ENCODE measurements at regions not wholly inside any gene's neighbourhood (a gene's known extent, or its start where the extent isn't known, plus 50 kb on each side); places are given as distances from the start of the nearest gene placed in this dataset.

- H3K27me3 ChIP-seq (ENCODE audit: control insufficient read depth, insufficient read depth, low read length), result no peaks in the 10 kb centered on the region
- dilution Hi-C loops (cut with HindIII; ENCODE audit: low sequenced_read_pairs, unreplicated experiment), result no loop called here
- H3K4me2 ChIP-seq (ENCODE audit: low read depth, low read length), result no peak overlapping the region
- in situ Hi-C loops (cut with MboI; ENCODE audit: low sequenced_read_pairs), result no loop called here
- ChIA-PET CTCF (no interaction called here), POLR2A (ENCODE audit: unreplicated experiment) (no interaction called here)
- H3K27ac ChIP-seq (ENCODE audit: insufficient read depth, low read length), result no peak overlapping the region
- H2BK5ac ChIP-seq (ENCODE audit: low read depth, low read length, poor library complexity, severe bottlenecking), result no peak overlapping the region
- H3K9me3 ChIP-seq (ENCODE audit: control insufficient read depth, insufficient read depth, low read length), result peaks cover 2% of the 10 kb centered on the region; the same call in 1 of the 2 replicates
- peaks cover 4% of the 10 kb centered on the region for H3K4me1 ChIP-seq (ENCODE audit: control insufficient read depth, insufficient read depth, low read length)
- H3K79me1 ChIP-seq (ENCODE audit: low read depth in 1 of 2, low read length in 2 of 2), result no peaks in the 10 kb centered on the region
- ATAC-seq (ENCODE audit: low read depth) (no peak; the same call in 1 of the 2 replicates), DNase-seq (peak; percentile 36)
- no peak overlapping the region for H3K18ac ChIP-seq (ENCODE audit: low read depth, low read length)
- no TSS peak for BruUV-seq (replicated peaks)
- no peak overlapping the region for H3K23ac ChIP-seq (ENCODE audit: low read depth, low read length)
- H2AK5ac ChIP-seq (ENCODE audit: low read depth, low read length), result no peak overlapping the region
- no peak overlapping the region for H3K56ac ChIP-seq (ENCODE audit: extremely low read depth, insufficient read depth, low read length)
- no peak overlapping the region for H4K5ac ChIP-seq (ENCODE audit: low read depth, low read length)
- H2BK15ac ChIP-seq (ENCODE audit: low read depth, low read length), result no peak overlapping the region
- no peaks in the 10 kb centered on the region for H3K36me3 ChIP-seq (ENCODE audit: control insufficient read depth, insufficient read depth, low read length)
- H2AFZ ChIP-seq (replicated peaks; ENCODE audit: low read length, poor library complexity), result no peak overlapping the region
- no peak overlapping the region for H3K4me3 ChIP-seq (ENCODE audit: insufficient read depth, low read depth, low read length)
- H4K91ac ChIP-seq (ENCODE audit: insufficient read depth, low read depth, low read length), result no peak overlapping the region
- no peak overlapping the region for H3K4ac ChIP-seq (ENCODE audit: low read depth, low read length)
- no peaks in the 10 kb centered on the region for H4K20me1 ChIP-seq (ENCODE audit: insufficient read depth, low read length)
- no peak overlapping the region for H3K9ac ChIP-seq (ENCODE audit: low read depth, low read length)
- H2BK20ac ChIP-seq (ENCODE audit: low read depth, low read length), result no peak overlapping the region
- no peak overlapping the region for H3K14ac ChIP-seq (replicated peaks; ENCODE audit: low read depth, low read length)
- H4K8ac ChIP-seq (ENCODE audit: low read depth in 2 of 2, low read length in 2 of 2), result no peak overlapping the region
- no peak for TF ChIP-seq MXI1 (IDR thresholded peaks at IDR 0.05; ENCODE audit: borderline replicate concordance, low read depth, low read length)
- no peak for TF ChIP-seq NFE2L2 (IDR thresholded peaks at IDR 0.05; ENCODE audit: low read depth, low read length)
- no peak for TF ChIP-seq RCOR1 (IDR thresholded peaks at IDR 0.05; ENCODE audit: insufficient replicate concordance, low read length)
- TF ChIP-seq USF2 (IDR thresholded peaks at IDR 0.05; ENCODE audit: low read depth, low read length), result no peak
- TF ChIP-seq MAZ (IDR thresholded peaks at IDR 0.05; ENCODE audit: borderline replicate concordance, low read depth, low read length), result no peak
- TF ChIP-seq RFX5 (IDR thresholded peaks at IDR 0.05; ENCODE audit: low read depth, low read length), result no peak
- TF ChIP-seq BHLHE40 (IDR thresholded peaks at IDR 0.05; ENCODE audit: low read depth, low read length), result no peak
- TF ChIP-seq CTCF (conservative IDR thresholded peaks at IDR 0.05; ENCODE audit: low read depth, low read length), result no peak
- no peak for TF ChIP-seq CHD1 (IDR thresholded peaks at IDR 0.05; ENCODE audit: low read depth, low read length)
- TF ChIP-seq RAD21 (IDR thresholded peaks at IDR 0.05; ENCODE audit: low read length), result no peak
- no peak for TF ChIP-seq CEBPB (IDR thresholded peaks at IDR 0.05; ENCODE audit: low read depth, low read length)
- no peak for TF ChIP-seq FOS (IDR thresholded peaks at IDR 0.05; ENCODE audit: low read depth, low read length)
- no peak for TF ChIP-seq SMC3 (IDR thresholded peaks at IDR 0.05; ENCODE audit: low read depth, low read length)
- TF ChIP-seq, protein P1, sequence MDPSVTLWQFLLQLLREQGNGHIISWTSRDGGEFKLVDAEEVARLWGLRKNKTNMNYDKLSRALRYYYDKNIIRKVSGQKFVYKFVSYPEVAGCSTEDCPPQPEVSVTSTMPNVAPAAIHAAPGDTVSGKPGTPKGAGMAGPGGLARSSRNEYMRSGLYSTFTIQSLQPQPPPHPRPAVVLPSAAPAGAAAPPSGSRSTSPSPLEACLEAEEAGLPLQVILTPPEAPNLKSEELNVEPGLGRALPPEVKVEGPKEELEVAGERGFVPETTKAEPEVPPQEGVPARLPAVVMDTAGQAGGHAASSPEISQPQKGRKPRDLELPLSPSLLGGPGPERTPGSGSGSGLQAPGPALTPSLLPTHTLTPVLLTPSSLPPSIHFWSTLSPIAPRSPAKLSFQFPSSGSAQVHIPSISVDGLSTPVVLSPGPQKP (IDR thresholded peaks at IDR 0.05; ENCODE audit: borderline replicate concordance, low read depth, low read length), result no peak
- TF ChIP-seq MAFK (IDR thresholded peaks at IDR 0.05; ENCODE audit: low read depth, low read length), result no peak
- H2BK120ac ChIP-seq (ENCODE audit: low read depth, low read length), result no peak overlapping the region
- no peak overlapping the region for H2AK9ac ChIP-seq (replicated peaks; ENCODE audit: low read depth, low read length, poor library complexity)
- no peaks in the 10 kb centered on the region for H3K9me1 ChIP-seq (ENCODE audit: insufficient read depth, low read length)
- intact Hi-C loops (cut with micrococcal nuclease), result no loop called here
Observed at GRCh38 chr3:30098243-30098642, 508.2 kb upstream of the TGFBR2 start.

All from IMR-90 (cell line).